ENCODE measurements at regions not wholly inside any gene's neighbourhood (a gene's known extent, or its start where the extent isn't known, plus 50 kb on each side); places are given as distances from the start of the nearest gene placed in this dataset.

- no peak for TF ChIP-seq POLR2A (IDR thresholded peaks at IDR 0.05)
- TF ChIP-seq, protein P1, sequence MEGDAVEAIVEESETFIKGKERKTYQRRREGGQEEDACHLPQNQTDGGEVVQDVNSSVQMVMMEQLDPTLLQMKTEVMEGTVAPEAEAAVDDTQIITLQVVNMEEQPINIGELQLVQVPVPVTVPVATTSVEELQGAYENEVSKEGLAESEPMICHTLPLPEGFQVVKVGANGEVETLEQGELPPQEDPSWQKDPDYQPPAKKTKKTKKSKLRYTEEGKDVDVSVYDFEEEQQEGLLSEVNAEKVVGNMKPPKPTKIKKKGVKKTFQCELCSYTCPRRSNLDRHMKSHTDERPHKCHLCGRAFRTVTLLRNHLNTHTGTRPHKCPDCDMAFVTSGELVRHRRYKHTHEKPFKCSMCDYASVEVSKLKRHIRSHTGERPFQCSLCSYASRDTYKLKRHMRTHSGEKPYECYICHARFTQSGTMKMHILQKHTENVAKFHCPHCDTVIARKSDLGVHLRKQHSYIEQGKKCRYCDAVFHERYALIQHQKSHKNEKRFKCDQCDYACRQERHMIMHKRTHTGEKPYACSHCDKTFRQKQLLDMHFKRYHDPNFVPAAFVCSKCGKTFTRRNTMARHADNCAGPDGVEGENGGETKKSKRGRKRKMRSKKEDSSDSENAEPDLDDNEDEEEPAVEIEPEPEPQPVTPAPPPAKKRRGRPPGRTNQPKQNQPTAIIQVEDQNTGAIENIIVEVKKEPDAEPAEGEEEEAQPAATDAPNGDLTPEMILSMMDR (IDR thresholded peaks at IDR 0.05) = no peak
Measured at GRCh38 chr5:90000351-90000750, 409.2 kb downstream of the CETN3 start.
